Stimulated activated CD4-positive, alpha-beta T cell treated with anti-CD3 and anti-CD28 coated beads, TNF-alpha, amount 100 ng/mL, for 4 hours (primary cell): ENCODE measurements at regions not wholly inside any gene's neighbourhood (a gene's known extent, or its start where the extent isn't known, plus 50 kb on each side); places are given as distances from the start of the nearest gene placed in this dataset.
"Not testable (repeated sequence)": the region's sequence is repeated elsewhere in the genome, so short reads cannot be mapped to it uniquely, and the experiment has no call there.

Experiments used
- DNase-seq, 3 experiments: peaks; one replicate each; pipeline ENCODE4 v3.0.0-alpha.2; 2020; ENCODE audit warnings: low read depth in 3 of 3

GRCh38 chr9:65454034-65454433 lies 169.0 kb upstream of the FOXD4L5 start:
- DNase-seq = not testable (repeated sequence)

- not testable (repeated sequence) for DNase-seq
Observed at GRCh38 chr9:65449886-65450610, 165.0 kb upstream of the FOXD4L5 start.

GRCh38 chr9:65449423-65449822 lies 164.4 kb upstream of the FOXD4L5 start:
- no peak for DNase-seq

- DNase-seq = not testable (repeated sequence)
Observed at GRCh38 chr9:65447146-65447545, 162.1 kb upstream of the FOXD4L5 start.

GRCh38 chr9:65445991-65446390 lies 161.0 kb upstream of the FOXD4L5 start:
- DNase-seq = not testable (repeated sequence)

- no peak for DNase-seq
Observed at GRCh38 chr9:65444943-65445342, 159.9 kb upstream of the FOXD4L5 start.

GRCh38 chr9:65442116-65442515 lies 157.1 kb upstream of the FOXD4L5 start:
- not testable (repeated sequence) for DNase-seq

- DNase-seq = not testable (repeated sequence)
Observed at GRCh38 chr9:65441324-65441920, 156.4 kb upstream of the FOXD4L5 start.

- DNase-seq = no peak
Observed at GRCh38 chr9:65437724-65438123, 152.7 kb upstream of the FOXD4L5 start.

- DNase-seq = no peak
Observed at GRCh38 chr9:65435464-65435863, 150.5 kb upstream of the FOXD4L5 start.

GRCh38 chr9:65432722-65433323 lies 147.8 kb upstream of the FOXD4L5 start:
- DNase-seq = no peak

- no peak for DNase-seq
Observed at GRCh38 chr9:65432051-65432450, 147.0 kb upstream of the FOXD4L5 start.

GRCh38 chr9:65430221-65430620 lies 145.2 kb upstream of the FOXD4L5 start:
- no peak for DNase-seq

GRCh38 chr9:65427361-65427760 lies 142.4 kb upstream of the FOXD4L5 start:
- DNase-seq = not testable (repeated sequence)

- DNase-seq = not testable (repeated sequence)
Observed at GRCh38 chr9:65426813-65427212, 141.8 kb upstream of the FOXD4L5 start.

GRCh38 chr9:65426231-65426630 lies 141.2 kb upstream of the FOXD4L5 start:
- DNase-seq = no peak

GRCh38 chr9:65425183-65425582 lies 140.2 kb upstream of the FOXD4L5 start:
- not testable (repeated sequence) for DNase-seq

GRCh38 chr9:65424437-65424984 lies 139.5 kb upstream of the FOXD4L5 start:
- DNase-seq = not testable (repeated sequence)

- DNase-seq = not testable (repeated sequence)
Observed at GRCh38 chr9:65423691-65424436, 138.9 kb upstream of the FOXD4L5 start.

- DNase-seq = not testable (repeated sequence)
Observed at GRCh38 chr9:65422966-65423690, 138.1 kb upstream of the FOXD4L5 start.

- DNase-seq = not testable (repeated sequence)
Observed at GRCh38 chr9:65421486-65421885, 136.5 kb upstream of the FOXD4L5 start.
